ENCODE measurements at regions not wholly inside any gene's neighbourhood (a gene's known extent, or its start where the extent isn't known, plus 50 kb on each side); places are given as distances from the start of the nearest gene placed in this dataset.

- H3K27me3 ChIP-seq (ENCODE audit: control insufficient read depth in 3 of 3, insufficient read depth in 3 of 3, low read length in 3 of 3): no peaks in the 10 kb centered on the region
- no peak overlapping the region for H3K27ac ChIP-seq (ENCODE audit: low read depth, low read length)
- no peaks in the 10 kb centered on the region for H3K9me3 ChIP-seq (ENCODE audit: control insufficient read depth in 3 of 3, low read length in 3 of 3)
- H3K36me3 ChIP-seq (ENCODE audit: control insufficient read depth in 3 of 3, insufficient read depth in 3 of 3, low read length in 3 of 3): no peaks in the 10 kb centered on the region
- no peak overlapping the region for H3K4me3 ChIP-seq (ENCODE audit: low read length in 3 of 3)
- H3K9ac ChIP-seq (ENCODE audit: low read depth in 1 of 3, low read length in 3 of 3): no peak overlapping the region
- peaks cover 0 to 6% (median 3%) of the 10 kb centered on the region in 3 donors for H3K4me1 ChIP-seq (ENCODE audit: control insufficient read depth in 3 of 3, insufficient read depth in 3 of 3, low read length in 3 of 3)
These were observed 158.7 kb upstream of the JARID2 start for GRCh38 chr6:15087186-15087589.

GRCh38 chr6:15088904-15089568 is 156.8 kb upstream of the JARID2 start:
- peaks cover 0 to 6% (median 3%) of the 10 kb centered on the region in 3 donors for H3K4me1 ChIP-seq (ENCODE audit: control insufficient read depth in 3 of 3, insufficient read depth in 3 of 3, low read length in 3 of 3)
- no peaks in the 10 kb centered on the region for H3K9me3 ChIP-seq (ENCODE audit: control insufficient read depth in 3 of 3, low read length in 3 of 3)

GRCh38 chr6:15089569-15090144 is 156.2 kb upstream of the JARID2 start:
- H3K9me3 ChIP-seq (ENCODE audit: control insufficient read depth in 3 of 3, low read length in 3 of 3): no peaks in the 10 kb centered on the region
- H3K27ac ChIP-seq (ENCODE audit: low read depth, low read length): no peak overlapping the region
- H3K9ac ChIP-seq (ENCODE audit: low read depth in 1 of 3, low read length in 3 of 3): no peak overlapping the region
- H3K4me3 ChIP-seq (ENCODE audit: low read length in 3 of 3): no peak overlapping the region
- H3K27me3 ChIP-seq (ENCODE audit: control insufficient read depth in 3 of 3, insufficient read depth in 3 of 3, low read length in 3 of 3): no peaks in the 10 kb centered on the region
- H3K36me3 ChIP-seq (ENCODE audit: control insufficient read depth in 3 of 3, insufficient read depth in 3 of 3, low read length in 3 of 3): no peaks in the 10 kb centered on the region
- H3K4me1 ChIP-seq (ENCODE audit: control insufficient read depth in 3 of 3, insufficient read depth in 3 of 3, low read length in 3 of 3): peaks cover 0 to 6% (median 3%) of the 10 kb centered on the region in 3 donors

More at GRCh38 chr6:15088904-15089568, 156.8 kb upstream of the JARID2 start:
- H3K9ac ChIP-seq (ENCODE audit: low read depth in 1 of 3, low read length in 3 of 3): no peak overlapping the region
- no peaks in the 10 kb centered on the region for H3K36me3 ChIP-seq (ENCODE audit: control insufficient read depth in 3 of 3, insufficient read depth in 3 of 3, low read length in 3 of 3)
- H3K27ac ChIP-seq (ENCODE audit: low read depth, low read length): no peak overlapping the region
- H3K4me3 ChIP-seq (ENCODE audit: low read length in 3 of 3): no peak overlapping the region
- H3K27me3 ChIP-seq (ENCODE audit: control insufficient read depth in 3 of 3, insufficient read depth in 3 of 3, low read length in 3 of 3): no peaks in the 10 kb centered on the region

- Histone ChIP-seq H3K9ac (ENCODE audit: low read depth in 1 of 3, low read length in 3 of 3) (no peak overlapping the region), H3K4me1 (ENCODE audit: control insufficient read depth in 3 of 3, insufficient read depth in 3 of 3, low read length in 3 of 3) (peaks cover 0 to 6% (median 3%) of the 10 kb centered on the region in 3 donors), H3K9me3 (ENCODE audit: control insufficient read depth in 3 of 3, low read length in 3 of 3) (no peaks in the 10 kb centered on the region), H3K27ac (ENCODE audit: low read depth, low read length) (no peak overlapping the region), H3K36me3 (ENCODE audit: control insufficient read depth in 3 of 3, insufficient read depth in 3 of 3, low read length in 3 of 3) (no peaks in the 10 kb centered on the region), H3K27me3 (ENCODE audit: control insufficient read depth in 3 of 3, insufficient read depth in 3 of 3, low read length in 3 of 3) (no peaks in the 10 kb centered on the region), H3K4me3 (ENCODE audit: low read length in 3 of 3) (no peak overlapping the region)
These were observed 155.7 kb upstream of the JARID2 start for GRCh38 chr6:15090145-15090579.

- no peak overlapping the region for H3K27ac ChIP-seq (ENCODE audit: low read depth, low read length)
- no peak overlapping the region for H3K4me3 ChIP-seq (ENCODE audit: low read length in 3 of 3)
- H3K36me3 ChIP-seq (ENCODE audit: control insufficient read depth in 3 of 3, insufficient read depth in 3 of 3, low read length in 3 of 3): no peaks in the 10 kb centered on the region
- no peak overlapping the region for H3K9ac ChIP-seq (ENCODE audit: low read depth in 1 of 3, low read length in 3 of 3)
- H3K27me3 ChIP-seq (ENCODE audit: control insufficient read depth in 3 of 3, insufficient read depth in 3 of 3, low read length in 3 of 3): no peaks in the 10 kb centered on the region
- H3K4me1 ChIP-seq (ENCODE audit: control insufficient read depth in 3 of 3, insufficient read depth in 3 of 3, low read length in 3 of 3): peaks cover 0 to 6% (median 3%) of the 10 kb centered on the region in 3 donors
- H3K9me3 ChIP-seq (ENCODE audit: control insufficient read depth in 3 of 3, low read length in 3 of 3): no peaks in the 10 kb centered on the region
These were observed 155.0 kb upstream of the JARID2 start for GRCh38 chr6:15090745-15091384.

GRCh38 chr6:15096894-15097837 is 148.7 kb upstream of the JARID2 start:
- H3K9ac ChIP-seq (ENCODE audit: low read depth in 1 of 3, low read length in 3 of 3): no peak overlapping the region
- H3K9me3 ChIP-seq (ENCODE audit: control insufficient read depth in 3 of 3, low read length in 3 of 3): no peaks in the 10 kb centered on the region
- H3K4me3 ChIP-seq (ENCODE audit: low read length in 3 of 3): no peak overlapping the region
- no peaks in the 10 kb centered on the region for H3K4me1 ChIP-seq (ENCODE audit: control insufficient read depth in 3 of 3, insufficient read depth in 3 of 3, low read length in 3 of 3)
- H3K27ac ChIP-seq (ENCODE audit: low read depth, low read length): no peak overlapping the region
- no peaks in the 10 kb centered on the region for H3K36me3 ChIP-seq (ENCODE audit: control insufficient read depth in 3 of 3, insufficient read depth in 3 of 3, low read length in 3 of 3)
- no peaks in the 10 kb centered on the region for H3K27me3 ChIP-seq (ENCODE audit: control insufficient read depth in 3 of 3, insufficient read depth in 3 of 3, low read length in 3 of 3)

GRCh38 chr6:15101130-15101529 is 144.7 kb upstream of the JARID2 start:
- Histone ChIP-seq H3K27ac (ENCODE audit: low read depth, low read length) (no peak overlapping the region), H3K9ac (ENCODE audit: low read depth in 1 of 3, low read length in 3 of 3) (no peak overlapping the region), H3K9me3 (ENCODE audit: control insufficient read depth in 3 of 3, low read length in 3 of 3) (no peaks in the 10 kb centered on the region), H3K4me3 (ENCODE audit: low read length in 3 of 3) (no peak overlapping the region), H3K36me3 (ENCODE audit: control insufficient read depth in 3 of 3, insufficient read depth in 3 of 3, low read length in 3 of 3) (no peaks in the 10 kb centered on the region), H3K27me3 (ENCODE audit: control insufficient read depth in 3 of 3, insufficient read depth in 3 of 3, low read length in 3 of 3) (no peaks in the 10 kb centered on the region), H3K4me1 (ENCODE audit: control insufficient read depth in 3 of 3, insufficient read depth in 3 of 3, low read length in 3 of 3) (no peaks in the 10 kb centered on the region)

- Histone ChIP-seq H3K36me3 (ENCODE audit: control insufficient read depth in 3 of 3, insufficient read depth in 3 of 3, low read length in 3 of 3) (no peaks in the 10 kb centered on the region), H3K4me3 (ENCODE audit: low read length in 3 of 3) (no peak overlapping the region), H3K27me3 (ENCODE audit: control insufficient read depth in 3 of 3, insufficient read depth in 3 of 3, low read length in 3 of 3) (no peaks in the 10 kb centered on the region), H3K9me3 (ENCODE audit: control insufficient read depth in 3 of 3, low read length in 3 of 3) (no peaks in the 10 kb centered on the region), H3K27ac (ENCODE audit: low read depth, low read length) (no peak overlapping the region), H3K9ac (ENCODE audit: low read depth in 1 of 3, low read length in 3 of 3) (no peak overlapping the region), H3K4me1 (ENCODE audit: control insufficient read depth in 3 of 3, insufficient read depth in 3 of 3, low read length in 3 of 3) (no peaks in the 10 kb centered on the region)
These were observed 143.6 kb upstream of the JARID2 start for GRCh38 chr6:15102241-15102640.

- Histone ChIP-seq H3K36me3 (ENCODE audit: control insufficient read depth in 3 of 3, insufficient read depth in 3 of 3, low read length in 3 of 3) (no peaks in the 10 kb centered on the region), H3K4me1 (ENCODE audit: control insufficient read depth in 3 of 3, insufficient read depth in 3 of 3, low read length in 3 of 3) (peaks cover 0 to 2% (median 0%) of the 10 kb centered on the region in 3 donors), H3K9ac (ENCODE audit: low read depth in 1 of 3, low read length in 3 of 3) (no peak overlapping the region), H3K9me3 (ENCODE audit: control insufficient read depth in 3 of 3, low read length in 3 of 3) (no peaks in the 10 kb centered on the region), H3K4me3 (ENCODE audit: low read length in 3 of 3) (no peak overlapping the region), H3K27ac (ENCODE audit: low read depth, low read length) (no peak overlapping the region), H3K27me3 (ENCODE audit: control insufficient read depth in 3 of 3, insufficient read depth in 3 of 3, low read length in 3 of 3) (no peaks in the 10 kb centered on the region)
These were observed 138.8 kb upstream of the JARID2 start for GRCh38 chr6:15106958-15107643.
